Suprapubic skin (tissue), 4 donors: ENCODE measurements at regions not wholly inside any gene's neighbourhood (a gene's known extent, or its start where the extent isn't known, plus 50 kb on each side); places are given as distances from the start of the nearest gene placed in this dataset.

Experiments
- DNase-seq, 2 donors: peaks; one replicate each; pipeline ENCODE4 v3.0.0-alpha.2; 2019; ENCODE audit warnings: low spot score in 2 of 2
- H3K27ac ChIP-seq: fragments of 200-600 bp; sonication (generic); one replicate; pipeline ENCODE4 v1.5.1; 2019
- H3K27me3 ChIP-seq: fragments of 200-600 bp; sonication (generic); one replicate; pipeline ENCODE4 v1.5.1; 2019
- H3K36me3 ChIP-seq: fragments of 200-600 bp; sonication (generic); one replicate; pipeline ENCODE4 v1.5.1; 2019
- H3K4me1 ChIP-seq: fragments of 200-600 bp; sonication (generic); one replicate; pipeline ENCODE4 v1.5.1; 2019
- H3K4me3 ChIP-seq: fragments of 200-600 bp; sonication (generic); one replicate; pipeline ENCODE4 v1.5.1; 2019; ENCODE audit warnings: mild to moderate bottlenecking
- H3K9me3 ChIP-seq: fragments of 200-600 bp; sonication (generic); one replicate; pipeline ENCODE4 v1.5.1; 2019
- EP300 ChIP-seq: sonication (generic); formaldehyde crosslinking; IDR thresholded peaks from one replicate; pipeline ENCODE4 v1.6.1; 2017; ENCODE audit warnings: antibody characterized with exemption
- POLR2A ChIP-seq, 2 donors: fragments of 450-650 bp; IDR thresholded peaks; one replicate each; pipeline ENCODE4 v1.6.1; 2017; ENCODE audit warnings: antibody characterized with exemption in 2 of 2, mild to moderate bottlenecking in 2 of 2, moderate library complexity in 2 of 2
- POLR2AphosphoS5 ChIP-seq, 3 donors: sonication (generic); formaldehyde crosslinking; IDR thresholded peaks; one replicate each; pipeline ENCODE4 v1.6.1; 2017; ENCODE audit warnings: antibody characterized with exemption in 3 of 3
- WGBS: methylation state at CpG from one replicate; pipeline ENCODE4 v1.1.5; 2018; 5-methylcytosine and 5-hydroxymethylcytosine counted together
- TF ChIP-seq, protein P1 (sequence below), 2 donors: fragments of 200-600 bp in 1 of 2; fragments of 450-650 bp in 1 of 2; sonication (generic) in 1 of 2; IDR thresholded peaks; one replicate each; pipeline ENCODE4 v1.5.1; 2016 to 2019; ENCODE audit warnings: antibody characterized with exemption in 2 of 2, mild to moderate bottlenecking in 1 of 2, moderate library complexity in 1 of 2

DNA sequence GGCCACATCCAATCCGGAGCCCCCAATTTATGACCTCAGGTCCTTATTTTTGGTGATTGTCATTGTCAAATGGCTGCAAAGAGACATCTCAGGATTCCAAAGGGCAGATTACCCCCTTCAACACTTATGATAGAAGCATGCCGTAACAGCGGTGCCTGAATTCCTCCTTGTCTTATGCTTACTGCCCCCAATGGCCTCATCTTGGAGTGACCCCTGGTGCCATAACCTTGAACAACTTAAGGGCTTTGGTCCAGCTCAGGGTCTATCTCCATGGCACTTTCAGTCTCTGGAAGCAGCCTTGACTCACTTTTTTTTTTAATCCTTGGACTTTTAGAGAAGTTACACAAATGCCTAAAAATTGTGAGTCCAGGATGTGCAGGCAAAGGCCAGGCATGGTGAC lies 171.6 kb upstream of the ZNF507 start:
- peaks cover 3% of the 10 kb centered on the region for H3K27me3 ChIP-seq
- H3K4me1 ChIP-seq, result no peaks in the 10 kb centered on the region
- no peaks in the 10 kb centered on the region for H3K36me3 ChIP-seq
- DNase-seq, result no peak
- no peaks in the 10 kb centered on the region for H3K9me3 ChIP-seq
- 78% methylated on average over 3 of the region's 3 CpGs for WGBS
- H3K27ac ChIP-seq, result no peak overlapping the region
- H3K4me3 ChIP-seq, result no peak overlapping the region
- TF ChIP-seq POLR2AphosphoS5 (IDR thresholded peaks at IDR 0.05), result no peak
- TF ChIP-seq, protein P1, sequence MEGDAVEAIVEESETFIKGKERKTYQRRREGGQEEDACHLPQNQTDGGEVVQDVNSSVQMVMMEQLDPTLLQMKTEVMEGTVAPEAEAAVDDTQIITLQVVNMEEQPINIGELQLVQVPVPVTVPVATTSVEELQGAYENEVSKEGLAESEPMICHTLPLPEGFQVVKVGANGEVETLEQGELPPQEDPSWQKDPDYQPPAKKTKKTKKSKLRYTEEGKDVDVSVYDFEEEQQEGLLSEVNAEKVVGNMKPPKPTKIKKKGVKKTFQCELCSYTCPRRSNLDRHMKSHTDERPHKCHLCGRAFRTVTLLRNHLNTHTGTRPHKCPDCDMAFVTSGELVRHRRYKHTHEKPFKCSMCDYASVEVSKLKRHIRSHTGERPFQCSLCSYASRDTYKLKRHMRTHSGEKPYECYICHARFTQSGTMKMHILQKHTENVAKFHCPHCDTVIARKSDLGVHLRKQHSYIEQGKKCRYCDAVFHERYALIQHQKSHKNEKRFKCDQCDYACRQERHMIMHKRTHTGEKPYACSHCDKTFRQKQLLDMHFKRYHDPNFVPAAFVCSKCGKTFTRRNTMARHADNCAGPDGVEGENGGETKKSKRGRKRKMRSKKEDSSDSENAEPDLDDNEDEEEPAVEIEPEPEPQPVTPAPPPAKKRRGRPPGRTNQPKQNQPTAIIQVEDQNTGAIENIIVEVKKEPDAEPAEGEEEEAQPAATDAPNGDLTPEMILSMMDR (IDR thresholded peaks at IDR 0.05), result no peak
- no peak for TF ChIP-seq POLR2A (IDR thresholded peaks at IDR 0.05)
- no peak for TF ChIP-seq EP300

DNA sequence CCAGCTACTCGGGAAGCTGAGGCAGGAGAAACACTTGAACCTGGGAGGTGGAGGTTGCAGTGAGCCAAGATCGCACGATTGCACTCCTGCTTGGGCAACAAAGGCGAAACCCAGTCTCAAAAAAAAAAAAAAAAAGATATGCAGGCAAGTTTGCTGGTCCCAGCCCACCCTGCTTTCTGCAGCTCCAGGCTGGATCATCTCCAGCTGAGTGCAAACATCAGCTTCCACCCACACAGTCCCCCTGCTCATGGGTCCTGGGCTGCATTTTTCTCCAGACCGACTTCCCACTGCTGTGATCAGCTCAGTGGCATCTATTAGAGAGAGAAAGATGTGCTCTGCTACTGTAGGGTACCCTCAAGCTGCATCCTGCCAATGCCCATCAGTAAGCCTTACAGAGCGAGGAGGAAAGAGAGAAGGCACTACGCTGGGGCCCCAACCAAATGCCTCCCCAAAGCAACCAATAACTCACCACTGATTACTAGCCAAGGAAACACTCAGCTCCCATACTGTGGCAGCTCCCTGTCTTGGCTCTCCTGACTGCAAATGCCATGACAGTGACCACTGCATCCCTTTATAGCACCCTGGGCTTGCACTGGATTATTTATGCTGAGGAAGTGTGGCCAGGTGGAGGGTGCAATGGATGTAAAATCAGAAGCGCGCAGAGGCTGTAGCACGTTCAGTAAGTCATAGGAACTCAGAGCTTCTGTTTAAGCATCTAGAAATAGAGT lies 170.9 kb upstream of the ZNF507 start:
- H3K4me1 ChIP-seq, result no peaks in the 10 kb centered on the region
- no peak overlapping the region for H3K27ac ChIP-seq
- DNase-seq, result no peak
- TF ChIP-seq POLR2AphosphoS5 (IDR thresholded peaks at IDR 0.05) (no peak), POLR2A (IDR thresholded peaks at IDR 0.05) (no peak)
- WGBS, result 83% methylated on average over 10 of the region's 10 CpGs
- peaks cover 3% of the 10 kb centered on the region for H3K27me3 ChIP-seq
- no peak overlapping the region for H3K4me3 ChIP-seq
- no peaks in the 10 kb centered on the region for H3K36me3 ChIP-seq
- H3K9me3 ChIP-seq, result no peaks in the 10 kb centered on the region

DNA sequence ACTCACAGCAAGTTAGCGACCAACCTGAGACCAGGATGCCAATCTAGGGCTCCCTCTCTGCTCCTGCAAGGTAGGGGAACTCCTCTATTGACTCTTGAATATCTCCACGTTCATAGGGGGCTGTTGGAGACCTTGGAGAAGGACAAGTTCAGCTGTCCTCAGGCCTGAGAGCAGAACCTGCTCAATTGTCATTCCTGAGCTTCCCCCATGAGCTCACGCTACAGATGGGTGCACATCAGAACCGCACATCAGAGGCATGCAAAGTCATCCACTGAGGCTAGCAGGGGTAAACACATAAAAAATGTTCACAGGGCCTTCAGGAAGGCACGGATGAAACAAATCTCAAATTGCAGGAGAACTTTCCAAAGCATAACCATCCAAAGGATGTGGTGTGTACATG lies 168.8 kb upstream of the ZNF507 start:
- DNase-seq, result no peak
- Histone ChIP-seq H3K9me3 (no peaks in the 10 kb centered on the region), H3K4me1 (no peaks in the 10 kb centered on the region), H3K4me3 (no peak overlapping the region), H3K27me3 (peaks cover 3% of the 10 kb centered on the region), H3K27ac (no peak overlapping the region), H3K36me3 (no peaks in the 10 kb centered on the region)
- no peak for TF ChIP-seq POLR2A (IDR thresholded peaks at IDR 0.05)
- TF ChIP-seq, protein P1 (IDR thresholded peaks at IDR 0.05), result no peak
- no peak for TF ChIP-seq POLR2AphosphoS5 (IDR thresholded peaks at IDR 0.05)
- TF ChIP-seq EP300, result no peak
- WGBS, result 84% methylated on average over 4 of the region's 5 CpGs

- H3K4me1 ChIP-seq, result no peaks in the 10 kb centered on the region
- H3K9me3 ChIP-seq, result no peaks in the 10 kb centered on the region
- no peak for TF ChIP-seq POLR2A (IDR thresholded peaks at IDR 0.05)
- no peak for TF ChIP-seq EP300
- no peak for TF ChIP-seq POLR2AphosphoS5 (IDR thresholded peaks at IDR 0.05)
- no peak overlapping the region for H3K27ac ChIP-seq
- DNase-seq, result no peak
- H3K36me3 ChIP-seq, result no peaks in the 10 kb centered on the region
- H3K4me3 ChIP-seq, result no peak overlapping the region
- peaks cover 3% of the 10 kb centered on the region for H3K27me3 ChIP-seq
Measured at GRCh38 chr19:32177686-32178085, 167.7 kb upstream of the ZNF507 start.

DNA sequence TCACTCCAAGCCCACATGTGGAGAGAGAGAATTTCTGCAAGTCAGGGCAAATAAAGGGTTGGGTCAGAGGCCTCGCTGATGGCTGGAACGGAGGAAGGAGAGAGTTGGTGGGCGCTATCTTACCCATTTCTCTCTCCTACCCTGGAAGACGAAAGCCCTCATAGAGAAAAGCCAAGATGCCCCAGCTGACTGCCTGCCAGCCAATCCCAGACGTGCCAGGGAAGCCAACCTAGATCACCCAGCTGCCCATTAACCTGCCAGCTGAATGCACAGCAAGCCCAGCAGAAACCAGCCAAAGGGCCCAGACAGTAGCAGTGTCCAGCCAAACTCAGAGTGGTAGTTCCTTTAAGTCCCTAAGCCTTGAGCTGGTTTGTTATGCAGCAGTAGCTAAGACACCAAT lies 167.0 kb upstream of the ZNF507 start:
- no peaks in the 10 kb centered on the region for H3K9me3 ChIP-seq
- DNase-seq, result no peak
- H3K27me3 ChIP-seq, result peaks cover 3% of the 10 kb centered on the region
- TF ChIP-seq EP300, result no peak
- TF ChIP-seq, protein P1 (IDR thresholded peaks at IDR 0.05), result no peak
- TF ChIP-seq POLR2AphosphoS5 (IDR thresholded peaks at IDR 0.05), result no peak
- no peak for TF ChIP-seq POLR2A (IDR thresholded peaks at IDR 0.05)
- no peak overlapping the region for H3K27ac ChIP-seq
- no peak overlapping the region for H3K4me3 ChIP-seq
- no peaks in the 10 kb centered on the region for H3K36me3 ChIP-seq
- 86% methylated on average over 5 of the region's 5 CpGs for WGBS
- no peaks in the 10 kb centered on the region for H3K4me1 ChIP-seq

GRCh38 chr19:32178956-32179355 lies 166.5 kb upstream of the ZNF507 start:
- DNase-seq, result no peak
- Histone ChIP-seq H3K9me3 (no peaks in the 10 kb centered on the region), H3K27ac (no peak overlapping the region), H3K27me3 (peaks cover 3% of the 10 kb centered on the region), H3K36me3 (no peaks in the 10 kb centered on the region), H3K4me1 (no peaks in the 10 kb centered on the region), H3K4me3 (no peak overlapping the region)
- WGBS, result 70% methylated on average over 4 of the region's 7 CpGs
- TF ChIP-seq EP300, result no peak
- TF ChIP-seq, protein P1 (IDR thresholded peaks at IDR 0.05), result no peak
- TF ChIP-seq POLR2AphosphoS5 (IDR thresholded peaks at IDR 0.05), result no peak
- TF ChIP-seq POLR2A (IDR thresholded peaks at IDR 0.05), result no peak
